ENCODE measurements at regions not wholly inside any gene's neighbourhood (a gene's known extent, or its start where the extent isn't known, plus 50 kb on each side); places are given as distances from the start of the nearest gene placed in this dataset.

GRCh38 chr17:79463421-79464317, 147.2 kb downstream of the RBFOX3 start:
- no peak for ATAC-seq
- H3K27ac Mint-ChIP-seq = no peak overlapping the region
- no peak for DNase-seq
- no peaks in the 10 kb centered on the region for H3K4me1 Mint-ChIP-seq (ENCODE audit: low read depth)
- intact Hi-C loops (cut with micrococcal nuclease) = no loop called here
- H3K36me3 Mint-ChIP-seq (ENCODE audit: low read depth) = no peaks in the 10 kb centered on the region
- H3K4me3 Mint-ChIP-seq = no peak overlapping the region
- ChIA-PET CTCF (no interaction called here), POLR2A (no interaction called here)
- TF ChIP-seq, protein P1, sequence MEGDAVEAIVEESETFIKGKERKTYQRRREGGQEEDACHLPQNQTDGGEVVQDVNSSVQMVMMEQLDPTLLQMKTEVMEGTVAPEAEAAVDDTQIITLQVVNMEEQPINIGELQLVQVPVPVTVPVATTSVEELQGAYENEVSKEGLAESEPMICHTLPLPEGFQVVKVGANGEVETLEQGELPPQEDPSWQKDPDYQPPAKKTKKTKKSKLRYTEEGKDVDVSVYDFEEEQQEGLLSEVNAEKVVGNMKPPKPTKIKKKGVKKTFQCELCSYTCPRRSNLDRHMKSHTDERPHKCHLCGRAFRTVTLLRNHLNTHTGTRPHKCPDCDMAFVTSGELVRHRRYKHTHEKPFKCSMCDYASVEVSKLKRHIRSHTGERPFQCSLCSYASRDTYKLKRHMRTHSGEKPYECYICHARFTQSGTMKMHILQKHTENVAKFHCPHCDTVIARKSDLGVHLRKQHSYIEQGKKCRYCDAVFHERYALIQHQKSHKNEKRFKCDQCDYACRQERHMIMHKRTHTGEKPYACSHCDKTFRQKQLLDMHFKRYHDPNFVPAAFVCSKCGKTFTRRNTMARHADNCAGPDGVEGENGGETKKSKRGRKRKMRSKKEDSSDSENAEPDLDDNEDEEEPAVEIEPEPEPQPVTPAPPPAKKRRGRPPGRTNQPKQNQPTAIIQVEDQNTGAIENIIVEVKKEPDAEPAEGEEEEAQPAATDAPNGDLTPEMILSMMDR (IDR thresholded peaks at IDR 0.05) = no peak
- H3K9me3 Mint-ChIP-seq = no peaks in the 10 kb centered on the region
- H3K27me3 Mint-ChIP-seq = peaks cover 2% of the 10 kb centered on the region

DNA sequence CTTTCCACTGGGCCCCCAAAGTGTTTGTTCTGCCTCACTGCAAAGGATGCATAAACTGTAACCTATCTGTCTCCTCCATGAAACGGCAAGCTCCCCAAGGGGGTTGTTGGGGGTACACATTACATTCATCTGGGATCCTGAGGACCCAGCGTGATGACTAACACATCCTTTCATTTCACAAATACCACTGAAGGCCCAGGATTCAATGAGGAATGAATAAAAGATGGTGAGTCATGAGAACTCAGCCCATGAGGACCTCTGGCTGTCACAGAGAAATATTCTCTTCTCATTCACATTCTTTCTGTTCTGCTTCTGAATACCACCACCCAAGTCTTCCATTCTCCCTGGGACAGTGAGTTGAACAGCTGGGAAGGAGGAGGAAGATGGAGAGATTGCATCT, 149.8 kb downstream of the RBFOX3 start:
- H3K27ac Mint-ChIP-seq = no peak overlapping the region
- H3K27me3 Mint-ChIP-seq = no peaks in the 10 kb centered on the region
- no peaks in the 10 kb centered on the region for H3K4me1 Mint-ChIP-seq (ENCODE audit: low read depth)
- ChIA-PET POLR2A (no interaction called here), CTCF (no interaction called here)
- ATAC-seq = no peak
- TF ChIP-seq, protein P1 (IDR thresholded peaks at IDR 0.05) = no peak
- H3K36me3 Mint-ChIP-seq (ENCODE audit: low read depth) = no peaks in the 10 kb centered on the region
- no peak for DNase-seq
- no peak overlapping the region for H3K4me3 Mint-ChIP-seq
- no peaks in the 10 kb centered on the region for H3K9me3 Mint-ChIP-seq
- intact Hi-C loops (cut with micrococcal nuclease) = no loop called here

- DNase-seq (no peak), ATAC-seq (no peak)
- TF ChIP-seq, protein P1 (IDR thresholded peaks at IDR 0.05) = no peak
- Mint-ChIP-seq H3K27ac (no peak overlapping the region), H3K4me3 (no peak overlapping the region), H3K9me3 (no peaks in the 10 kb centered on the region), H3K36me3 (ENCODE audit: low read depth) (no peaks in the 10 kb centered on the region), H3K27me3 (no peaks in the 10 kb centered on the region), H3K4me1 (ENCODE audit: low read depth) (no peaks in the 10 kb centered on the region)
- intact Hi-C loops (cut with micrococcal nuclease) = no loop called here
- ChIA-PET POLR2A (no interaction called here), CTCF (no interaction called here)
Observed at GRCh38 chr17:79459846-79460245, 151.0 kb downstream of the RBFOX3 start.

DNA sequence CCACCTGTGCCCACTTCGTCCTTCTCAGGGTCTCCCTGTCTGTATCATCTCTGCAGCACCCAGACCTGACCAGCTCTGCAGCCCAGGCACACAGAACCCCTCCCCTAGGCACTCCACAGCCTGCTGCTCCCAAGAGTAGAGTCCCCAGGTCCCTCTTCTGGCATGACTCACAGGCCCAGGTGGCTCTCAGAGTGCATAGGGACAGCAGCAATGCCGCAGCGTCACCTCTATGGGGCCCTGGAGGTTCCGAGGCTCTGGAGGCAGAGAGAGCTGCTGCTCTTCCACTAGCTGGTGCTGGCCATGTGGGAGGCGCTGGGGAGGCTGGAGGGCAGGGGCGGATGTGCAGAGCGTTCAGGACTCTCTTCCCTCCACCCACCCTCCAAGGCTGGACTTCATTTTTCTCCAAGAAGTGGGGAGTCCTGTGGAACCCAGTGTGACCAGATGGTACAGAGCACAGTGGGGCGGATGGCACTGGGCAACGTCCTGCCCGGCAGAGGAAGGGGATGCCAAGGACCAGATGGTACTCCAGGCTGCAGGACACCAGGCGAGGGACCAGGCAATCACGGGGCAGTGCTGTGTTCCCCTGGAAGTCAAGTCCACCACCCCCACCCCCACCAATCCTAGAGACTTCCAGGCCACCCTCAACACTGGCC, 151.7 kb downstream of the RBFOX3 start:
- ChIA-PET CTCF (no interaction called here), POLR2A (no interaction called here)
- no peaks in the 10 kb centered on the region for H3K9me3 Mint-ChIP-seq
- H3K4me3 Mint-ChIP-seq = no peak overlapping the region
- TF ChIP-seq, protein P1 (IDR thresholded peaks at IDR 0.05) = no peak
- H3K27me3 Mint-ChIP-seq = no peaks in the 10 kb centered on the region
- ATAC-seq (no peak), DNase-seq (no peak)
- H3K27ac Mint-ChIP-seq = no peak overlapping the region
- no peaks in the 10 kb centered on the region for H3K36me3 Mint-ChIP-seq (ENCODE audit: low read depth)
- intact Hi-C loops (cut with micrococcal nuclease) = no loop called here
- H3K4me1 Mint-ChIP-seq (ENCODE audit: low read depth) = no peaks in the 10 kb centered on the region

GRCh38 chr17:79458356-79458755, 152.5 kb downstream of the RBFOX3 start:
- CTCF ChIA-PET = no interaction called here
- H3K9me3 Mint-ChIP-seq = no peaks in the 10 kb centered on the region
- H3K4me3 Mint-ChIP-seq = no peak overlapping the region
- ATAC-seq (no peak), DNase-seq (no peak)
- TF ChIP-seq, protein P1 (IDR thresholded peaks at IDR 0.05) = no peak
- H3K4me1 Mint-ChIP-seq (ENCODE audit: low read depth) = no peaks in the 10 kb centered on the region
- H3K27me3 Mint-ChIP-seq = no peaks in the 10 kb centered on the region
- no peak overlapping the region for H3K27ac Mint-ChIP-seq
- POLR2A ChIA-PET = interaction anchor here (0.6 kb wide), 2 partner anchors 45 to 172 kb away, joined by 3 read pairs; no protein-coding TSS in a partner anchor
- no peaks in the 10 kb centered on the region for H3K36me3 Mint-ChIP-seq (ENCODE audit: low read depth)
- intact Hi-C loops (cut with micrococcal nuclease) = no loop called here
